ENCODE measurements at regions not wholly inside any gene's neighbourhood (a gene's known extent, or its start where the extent isn't known, plus 50 kb on each side); places are given as distances from the start of the nearest gene placed in this dataset.

DNA sequence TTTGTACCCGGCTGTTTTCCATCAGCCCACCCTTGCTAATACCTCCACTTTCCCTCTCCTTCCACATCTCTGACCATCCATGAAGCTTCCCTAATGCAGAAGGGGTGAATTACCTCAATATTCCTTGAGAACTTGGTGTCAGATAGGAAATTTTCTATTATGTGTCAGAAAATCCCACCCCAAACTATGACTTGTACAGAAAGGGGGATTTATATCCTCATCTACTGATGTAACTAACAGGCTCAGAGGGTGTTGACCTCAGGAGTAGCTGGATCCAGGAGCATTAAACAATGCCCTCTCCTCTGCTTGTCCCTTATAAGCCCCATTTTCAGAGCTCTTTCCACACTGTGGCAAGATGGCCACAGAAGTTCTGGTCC lies 242.8 kb upstream of the TLE3 start:
- DNase-seq: no peak

DNA sequence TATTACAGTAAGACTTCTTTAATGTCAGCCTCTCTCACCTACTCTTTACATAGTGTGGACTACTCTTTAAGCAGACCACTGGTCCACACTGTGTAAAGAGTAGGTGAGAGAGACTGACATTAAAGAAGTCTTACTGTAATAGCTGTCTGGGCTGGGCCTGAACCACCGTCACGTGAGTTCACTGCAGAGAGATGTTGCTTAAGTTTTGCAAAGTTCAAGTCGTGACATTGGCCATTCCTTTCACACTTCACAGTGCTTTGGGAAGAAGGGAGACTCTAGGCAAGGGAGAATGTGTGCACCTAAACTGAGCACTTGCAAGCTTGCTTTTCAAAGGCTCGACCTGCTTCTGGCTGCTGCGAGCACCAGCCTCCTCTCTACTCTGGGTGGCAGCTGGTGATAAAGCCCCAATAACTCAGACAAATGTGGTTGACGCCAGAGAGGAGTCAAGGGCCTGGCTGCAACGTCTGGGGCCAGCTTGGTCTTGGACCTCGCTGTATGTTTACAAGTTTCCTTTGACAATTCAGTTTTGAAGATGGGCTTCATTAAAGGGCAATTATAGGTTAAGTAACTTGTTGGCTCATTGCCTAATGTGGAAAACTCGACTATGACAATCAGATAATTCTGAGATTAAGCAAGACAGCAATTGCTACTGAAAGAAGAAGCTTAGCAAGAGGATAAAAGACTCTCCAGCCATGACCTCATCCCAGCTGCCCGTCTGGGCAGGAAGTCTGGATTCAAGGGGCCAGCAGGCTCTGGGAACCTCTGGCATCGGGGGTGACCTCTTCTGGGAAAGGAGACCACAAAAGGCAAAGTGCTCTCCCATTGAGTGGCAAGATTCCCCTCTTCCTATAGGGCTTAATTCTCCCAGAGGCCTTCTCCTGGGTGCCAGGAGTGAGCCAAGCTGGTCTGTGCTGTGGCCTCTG lies 242.1 kb upstream of the TLE3 start:
- no peak for DNase-seq

DNA sequence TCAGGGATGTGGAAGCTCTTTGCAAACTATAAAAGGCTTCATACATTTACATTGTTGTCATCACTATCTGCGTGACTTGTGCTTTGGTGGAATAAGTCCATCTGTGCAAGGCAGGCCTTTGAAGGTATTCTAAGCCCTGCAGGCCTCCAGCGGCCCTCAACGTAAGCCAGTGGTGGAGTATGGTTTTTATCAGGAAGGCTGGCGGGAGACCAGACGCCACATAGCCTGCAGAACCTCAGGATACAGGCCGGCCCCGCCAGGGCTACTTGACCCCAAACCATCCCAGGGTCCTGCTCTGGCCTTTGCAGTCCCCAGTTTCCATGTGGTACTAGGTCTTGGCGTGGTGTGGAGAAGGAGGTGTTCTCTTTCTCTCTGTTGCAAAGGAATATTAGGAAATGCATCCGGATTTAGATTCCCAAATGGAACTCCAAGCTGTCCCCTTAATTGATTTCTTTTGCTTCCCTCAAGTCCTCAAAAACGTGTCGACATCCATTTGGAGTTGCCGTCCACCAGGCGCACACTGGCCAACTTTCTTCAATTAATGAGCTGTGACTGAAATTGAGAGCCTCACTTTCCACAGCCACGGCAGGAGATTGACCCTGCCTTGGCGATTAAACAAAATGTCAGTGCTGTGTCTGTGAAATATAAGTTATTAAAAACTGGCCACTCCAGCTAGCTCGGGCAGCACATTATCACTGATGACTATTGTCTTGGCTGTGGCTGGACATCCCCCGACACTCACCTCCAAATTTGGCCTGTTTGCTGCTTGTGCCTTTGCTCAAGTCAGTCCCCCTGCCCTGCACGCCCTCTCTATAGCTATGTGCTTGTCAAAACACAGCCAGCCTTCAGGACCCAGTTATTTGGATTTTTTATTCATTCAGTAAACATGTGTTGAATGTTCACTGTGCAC lies 239.8 kb upstream of the TLE3 start:
- DNase-seq: no peak

DNA sequence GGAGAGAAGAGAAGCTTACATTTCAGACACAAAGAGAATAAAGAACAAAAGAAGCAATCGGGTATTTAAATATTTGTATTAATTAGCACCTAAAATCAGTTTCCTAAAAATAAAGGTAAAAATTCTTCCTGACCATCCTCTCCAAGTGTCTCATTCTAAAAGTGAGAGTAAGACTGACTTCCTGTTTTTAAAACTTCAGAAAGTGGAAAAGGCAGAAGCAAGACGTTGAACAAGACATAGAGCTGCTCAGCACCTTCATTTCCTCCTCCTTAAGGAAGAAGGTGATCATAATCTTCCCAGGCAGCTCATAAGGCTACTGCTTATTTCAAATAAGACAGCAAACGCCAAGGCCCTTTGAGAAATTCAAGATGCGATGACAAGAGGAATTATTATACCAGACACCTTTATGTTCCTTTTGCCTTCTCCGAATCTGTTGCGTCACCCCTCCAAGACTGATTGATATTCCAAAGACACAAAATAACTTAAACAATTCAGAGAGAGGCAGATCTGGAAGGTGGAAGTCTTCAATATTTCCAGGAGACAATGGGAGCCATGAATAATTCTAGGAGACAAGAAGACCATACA lies 238.8 kb upstream of the TLE3 start:
- no peak for DNase-seq

DNA sequence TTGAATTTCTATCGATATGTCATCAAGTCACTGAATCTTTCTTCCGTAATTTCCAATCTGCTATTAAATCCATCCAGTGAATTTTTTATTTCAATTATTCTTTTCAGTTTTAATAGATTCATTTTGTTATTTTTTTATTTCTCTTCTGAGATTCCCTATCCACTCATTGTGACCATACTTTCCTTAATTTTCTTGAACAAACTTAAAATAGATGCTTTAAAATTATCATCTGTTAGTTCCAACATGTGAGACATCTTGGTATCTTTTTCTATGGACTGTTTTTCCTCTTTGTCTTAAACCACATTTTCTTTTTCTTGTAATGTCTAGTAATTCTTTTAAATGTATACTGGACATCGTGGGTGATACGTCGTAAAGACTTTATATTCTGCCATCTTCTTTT lies 236.6 kb upstream of the TLE3 start:
- no peak for DNase-seq

DNA sequence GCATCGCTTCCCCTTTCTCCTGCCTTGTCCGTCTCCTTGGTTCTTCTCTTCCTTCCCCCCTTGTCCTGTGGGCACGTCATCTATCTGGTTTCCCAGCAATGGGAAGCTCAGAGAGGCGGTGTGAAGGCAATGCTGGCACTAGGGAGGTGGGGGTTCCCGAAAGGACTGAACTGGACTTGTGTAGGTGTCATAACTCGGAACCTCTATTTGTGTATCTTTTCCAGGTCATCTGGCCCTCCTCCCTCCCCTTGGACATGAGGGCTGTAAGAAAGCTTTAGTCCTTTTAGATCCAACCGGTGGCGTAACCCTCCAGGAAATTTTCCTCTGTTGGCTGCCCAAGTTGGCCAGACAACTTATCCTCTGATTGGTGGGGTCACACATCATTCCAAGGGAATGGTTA lies 231.5 kb upstream of the TLE3 start:
- DNase-seq: no peak

DNA sequence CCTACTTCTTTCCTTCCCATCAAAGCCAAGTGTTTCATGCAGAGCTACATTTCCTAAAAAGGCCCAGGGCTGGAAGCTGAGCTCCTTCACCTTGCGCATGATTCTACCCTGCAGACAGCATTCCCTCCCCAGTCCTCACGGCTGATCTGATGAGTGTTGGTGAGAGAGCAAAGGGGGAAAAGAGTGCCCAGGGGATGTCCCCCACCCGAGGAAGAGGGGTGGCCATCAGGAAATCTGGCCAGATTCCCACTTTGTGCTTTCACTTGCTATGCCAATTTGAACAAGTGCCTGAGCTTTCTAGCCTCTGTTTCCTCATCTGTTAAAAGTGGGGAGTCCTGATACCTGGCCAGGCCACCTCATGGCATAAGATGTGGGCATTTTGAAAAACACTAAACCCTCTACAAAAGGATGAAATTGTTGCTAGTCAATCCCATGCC lies 231.0 kb upstream of the TLE3 start:
- DNase-seq: no peak

DNA sequence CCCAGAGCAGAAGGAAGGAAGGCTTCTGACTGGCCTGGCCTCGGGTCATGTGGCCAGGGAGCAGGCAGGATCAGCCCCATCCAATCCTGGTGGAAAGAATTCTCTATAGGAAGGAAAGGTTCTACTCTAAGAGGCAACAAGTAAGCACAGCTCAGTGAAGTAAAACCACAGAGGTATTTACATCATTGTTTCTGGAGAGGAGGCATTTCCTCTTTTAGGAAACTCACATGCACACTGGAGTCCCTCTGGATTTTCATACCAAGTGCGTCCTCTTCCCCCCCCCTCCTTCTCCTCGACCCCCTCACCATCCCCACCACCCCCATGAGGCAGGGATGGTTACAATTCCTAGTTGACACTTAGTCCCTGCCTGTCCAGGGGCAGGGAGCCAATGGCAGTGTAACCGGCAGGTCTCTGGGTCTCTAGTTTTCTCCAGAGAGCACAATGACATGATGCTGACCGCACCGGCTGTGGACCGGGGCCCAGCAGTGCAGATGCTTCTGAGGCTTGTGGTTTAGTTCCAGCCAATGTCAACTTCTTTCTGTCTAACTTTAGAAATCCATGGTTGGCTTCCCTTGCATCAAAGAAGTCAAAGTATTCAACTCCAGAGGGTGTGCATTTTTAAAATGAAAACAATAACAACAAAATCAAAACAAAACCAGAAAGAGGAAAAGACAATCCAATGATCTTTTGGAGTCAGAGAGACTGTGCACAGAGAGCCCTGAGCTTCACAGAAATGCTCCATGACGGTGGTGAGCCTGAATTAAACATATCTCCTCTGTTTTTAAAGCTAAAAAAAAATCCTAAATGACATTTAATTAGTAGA lies 230.3 kb upstream of the TLE3 start:
- no peak for DNase-seq

DNA sequence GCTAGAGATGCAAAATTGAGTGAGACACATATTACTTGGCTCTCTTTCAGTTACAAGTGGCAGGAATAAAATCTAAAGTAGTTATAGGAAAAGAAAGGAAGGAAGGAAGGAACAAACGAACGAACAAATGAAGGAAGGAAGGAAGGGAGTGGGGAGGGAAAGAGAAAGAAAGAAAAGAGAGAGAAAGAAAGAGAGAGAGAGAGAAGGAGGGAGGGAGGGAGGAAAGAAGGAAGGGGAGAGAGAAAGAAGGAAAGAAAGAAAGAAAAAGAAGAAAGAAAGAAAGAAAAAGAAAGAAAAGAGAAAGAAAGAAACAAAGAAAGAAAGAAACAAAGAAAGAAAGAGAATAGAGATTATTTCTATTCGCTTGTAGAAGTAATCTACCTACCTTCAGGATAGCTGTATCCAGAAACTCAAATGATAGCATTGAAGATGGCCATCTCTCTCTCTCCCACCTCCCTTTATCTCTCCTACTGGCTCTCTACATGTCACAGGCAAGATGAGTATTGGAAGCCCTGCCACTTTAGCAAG lies 229.7 kb upstream of the TLE3 start:
- no peak for DNase-seq

DNA sequence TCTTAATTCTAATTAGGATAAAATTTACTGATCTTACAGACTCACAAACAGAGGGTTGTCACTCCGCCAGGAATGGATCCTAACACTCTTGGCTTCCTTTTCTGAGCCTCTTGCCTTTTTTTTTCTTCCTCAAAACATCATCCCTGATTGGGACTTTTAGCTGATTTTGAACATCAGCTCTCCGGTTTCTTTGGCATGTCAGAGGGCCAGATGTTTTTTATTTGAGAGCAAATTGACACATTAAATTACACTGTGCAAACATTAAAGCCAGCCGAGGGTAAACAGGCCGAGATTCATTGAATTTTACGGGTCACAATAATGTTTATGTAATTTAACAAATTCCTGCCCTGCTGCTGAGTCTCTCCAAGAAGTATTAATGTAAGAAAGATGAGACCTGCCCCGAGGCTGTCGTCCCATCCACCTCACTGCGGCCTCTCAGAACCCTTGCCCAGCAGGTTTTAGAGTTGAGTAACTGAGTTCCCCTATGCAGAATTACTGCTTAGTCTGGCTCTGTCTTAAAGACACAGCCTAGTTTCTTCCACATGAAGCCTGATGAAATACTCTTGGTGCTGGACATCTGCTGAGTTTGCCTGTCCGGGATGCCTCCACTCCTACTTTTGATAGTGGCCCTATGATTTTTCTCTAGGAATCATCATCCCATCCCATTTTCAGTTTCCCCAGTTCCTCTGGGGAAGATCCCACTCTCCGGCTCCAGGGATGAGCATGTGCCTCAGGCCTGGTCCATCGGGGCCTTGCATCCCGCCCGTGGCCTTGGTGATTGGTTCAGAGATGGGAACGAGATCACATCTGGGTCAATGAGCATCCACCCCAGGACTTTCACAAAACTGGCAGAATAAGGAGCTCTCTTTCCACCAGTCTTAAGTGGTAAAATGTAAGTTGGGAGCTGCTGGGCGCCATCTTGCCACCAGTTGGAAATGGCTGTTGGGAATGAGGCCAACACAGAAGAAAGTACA lies 226.6 kb upstream of the TLE3 start:
- no peak for DNase-seq

DNA sequence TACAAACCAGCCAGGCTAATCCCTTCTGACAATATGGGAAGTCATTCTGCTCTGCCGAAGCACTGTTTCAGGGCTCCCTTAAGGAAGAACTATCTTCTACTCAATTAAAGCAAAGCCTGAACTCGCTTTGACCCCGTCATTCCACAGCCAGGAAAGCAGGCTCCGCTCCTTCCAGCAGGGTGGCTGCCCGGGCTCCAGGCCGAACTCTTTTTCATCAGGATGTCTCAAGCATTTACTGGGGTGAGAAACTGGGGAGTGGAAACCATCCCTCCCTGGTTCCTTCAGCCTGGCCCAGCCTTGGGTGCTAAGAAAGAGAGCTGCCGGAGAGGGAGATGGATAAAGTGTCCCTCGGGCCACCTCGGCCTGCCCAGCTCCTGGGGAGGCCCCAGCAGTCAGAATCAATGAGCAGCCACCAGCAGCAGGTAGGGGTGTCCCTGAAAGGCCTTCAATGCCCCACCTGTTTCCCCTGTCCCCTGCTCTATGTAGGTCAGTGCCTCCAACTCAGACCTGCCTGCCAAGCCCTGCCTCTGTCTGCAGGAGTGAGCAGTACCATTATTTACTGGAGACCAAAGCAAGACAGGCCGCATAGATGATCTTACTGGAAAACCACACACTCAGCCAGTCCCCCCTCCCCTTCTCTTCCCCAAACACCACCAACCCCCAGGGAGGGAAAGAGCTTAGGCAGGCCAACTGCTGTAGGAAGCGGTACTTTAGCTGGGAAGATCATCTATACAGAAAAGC lies 225.6 kb upstream of the TLE3 start:
- no peak for DNase-seq

DNA sequence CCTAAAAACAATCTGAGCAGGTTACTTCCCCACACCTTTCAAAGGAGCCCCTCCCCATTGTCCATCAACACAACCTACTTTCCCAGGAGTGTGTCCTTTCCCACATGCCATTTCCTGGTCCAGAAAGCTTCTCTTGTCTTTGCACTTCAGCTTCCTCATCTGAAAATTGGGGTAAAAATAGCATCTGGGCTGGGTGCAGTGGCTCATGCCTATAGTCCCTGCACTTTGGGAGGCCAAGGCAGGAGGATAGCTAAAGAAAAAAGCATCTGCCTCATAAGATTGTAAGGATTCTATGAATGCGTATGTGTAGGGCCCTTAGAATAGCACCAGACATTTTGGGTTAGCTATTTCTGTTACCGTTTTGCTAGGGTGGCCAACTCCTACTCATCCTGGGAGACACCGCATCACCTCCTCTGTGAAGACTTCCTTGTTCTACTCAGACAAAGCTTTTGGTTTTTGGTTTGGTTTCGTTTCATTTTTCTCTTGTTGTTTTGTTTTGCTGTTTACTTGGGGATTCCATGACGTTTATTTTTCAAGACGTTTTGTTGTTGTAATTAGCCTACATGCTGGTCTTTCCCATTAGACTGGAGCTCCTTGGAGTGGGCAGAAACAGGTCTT lies 224.4 kb upstream of the TLE3 start:
- DNase-seq: no peak

DNA sequence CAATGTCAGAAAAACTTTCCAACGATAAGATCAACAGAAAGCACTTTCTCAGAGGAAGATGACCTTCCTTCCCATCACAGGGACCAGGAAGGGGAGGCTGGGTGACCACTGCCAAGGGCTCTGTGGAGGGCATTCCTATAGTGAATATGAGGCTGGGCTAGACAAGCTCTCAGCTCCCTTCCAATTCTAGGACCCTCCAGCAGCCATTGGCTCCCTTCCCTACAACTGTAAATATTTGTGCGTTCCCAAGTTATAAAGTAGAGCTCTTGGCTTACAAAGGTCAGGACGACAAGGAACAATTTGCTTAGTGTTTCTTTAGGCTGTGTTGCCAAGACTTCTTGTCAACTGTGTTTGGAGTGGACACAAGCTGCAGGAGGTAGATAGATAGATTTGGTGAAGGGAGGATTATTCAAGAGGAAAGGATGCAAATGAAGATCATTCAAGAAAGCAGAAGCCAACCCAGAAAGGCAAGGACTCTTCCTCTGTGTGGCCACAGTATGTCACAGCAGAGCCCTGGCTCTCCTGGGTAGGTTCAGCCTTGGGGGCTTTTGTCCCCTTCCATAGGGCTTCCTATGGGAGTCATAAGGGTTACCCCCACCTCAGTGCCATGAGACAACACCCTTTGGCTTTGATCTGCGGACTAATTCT lies 223.6 kb upstream of the TLE3 start:
- DNase-seq: no peak

DNA sequence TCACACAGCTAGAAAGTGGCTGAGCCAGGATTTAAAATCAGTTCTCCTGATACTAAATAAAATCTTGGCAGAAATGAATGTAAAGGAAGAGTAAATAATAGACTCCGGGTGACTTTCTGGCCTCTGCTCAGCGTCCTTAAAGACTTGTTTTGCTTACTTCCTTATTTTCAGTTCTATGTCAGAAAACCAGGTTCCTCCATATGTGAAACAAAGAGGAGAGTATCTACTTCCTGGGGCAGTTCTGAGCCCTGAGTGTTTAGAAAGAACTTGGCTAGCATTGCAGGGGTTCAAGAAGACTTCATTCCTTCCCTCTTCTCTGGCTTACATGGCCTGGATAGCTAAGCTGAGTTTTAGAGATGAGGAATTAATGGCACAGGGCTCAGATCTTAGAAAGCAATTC lies 222.8 kb upstream of the TLE3 start:
- no peak for DNase-seq

DNA sequence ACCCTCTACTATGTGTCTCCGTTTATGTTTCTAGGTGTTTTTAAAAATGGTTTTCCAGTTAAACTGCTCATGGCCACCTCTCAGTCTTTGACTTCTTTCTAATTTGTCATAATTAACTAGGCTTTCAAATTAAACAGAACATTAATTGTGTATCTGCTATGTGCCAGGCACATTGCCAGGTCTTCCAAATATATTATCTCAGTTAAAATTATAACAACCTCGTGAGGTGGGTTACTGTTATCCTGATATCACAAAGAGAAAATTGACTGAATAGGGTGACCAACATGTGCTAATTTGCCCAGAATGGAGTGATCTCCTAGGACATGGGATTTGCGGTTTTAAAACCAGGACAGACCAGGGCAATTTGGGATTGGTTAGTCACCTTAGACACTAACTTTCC lies 222.4 kb upstream of the TLE3 start:
- DNase-seq: no peak

DNA sequence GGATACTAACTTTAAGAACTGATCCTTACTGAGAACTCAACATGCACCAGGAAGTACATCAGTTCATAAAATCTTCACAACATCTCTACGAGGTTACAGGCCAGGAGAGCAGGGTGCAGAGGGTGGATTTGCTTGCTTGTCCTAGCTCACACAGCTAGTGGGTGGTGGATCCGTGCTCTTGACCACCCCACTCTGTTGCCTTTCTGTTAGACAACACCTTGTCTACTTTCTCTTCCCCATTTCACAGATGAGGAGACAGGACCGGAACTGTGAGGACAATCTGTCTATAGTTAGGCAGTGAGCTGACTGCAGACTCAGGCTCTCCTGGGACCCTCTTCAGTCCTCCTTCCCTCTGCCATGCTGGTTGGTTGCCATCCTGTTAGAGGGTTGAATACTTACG lies 221.7 kb upstream of the TLE3 start:
- no peak for DNase-seq

DNA sequence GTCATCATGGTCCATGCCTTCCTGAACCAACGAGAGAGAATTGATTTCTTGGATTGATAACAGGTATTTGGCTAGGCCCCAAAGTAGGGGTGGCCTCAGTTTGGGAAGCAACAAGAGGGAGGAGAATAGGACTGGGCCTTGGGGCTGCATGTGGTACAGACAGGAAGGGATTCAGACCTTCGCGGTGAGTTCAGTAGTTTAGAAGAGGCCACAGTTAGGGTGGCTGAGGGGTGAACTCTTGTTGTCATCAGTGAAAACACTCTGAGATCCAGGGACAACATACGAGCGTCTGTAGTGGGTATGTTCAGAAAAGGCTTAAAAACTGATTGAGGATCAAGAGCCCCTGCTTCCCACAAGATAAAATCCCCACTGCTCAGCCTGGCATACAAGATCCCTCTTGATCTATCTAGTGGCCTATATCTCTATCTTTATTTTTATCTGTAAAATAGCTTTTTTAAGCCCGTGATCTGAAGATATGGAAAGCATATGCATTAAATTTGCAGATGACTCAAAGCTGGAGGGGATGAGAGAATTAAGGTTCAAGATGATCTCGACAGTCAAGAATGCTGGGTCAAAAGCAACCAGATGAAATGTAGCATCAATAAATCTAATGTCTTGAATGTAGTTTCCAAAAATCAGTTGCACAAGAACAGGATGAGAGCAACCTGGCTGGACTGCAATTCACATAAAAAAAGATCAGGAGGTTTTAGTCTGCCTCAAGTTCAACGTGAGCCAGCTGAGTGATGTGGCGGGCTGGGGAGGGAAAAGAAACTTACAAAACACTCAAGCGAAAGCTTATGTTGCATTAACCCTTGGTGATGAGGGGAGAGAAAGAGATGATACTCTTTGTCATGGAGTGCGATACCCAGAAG lies 221.1 kb upstream of the TLE3 start:
- DNase-seq: no peak

DNA sequence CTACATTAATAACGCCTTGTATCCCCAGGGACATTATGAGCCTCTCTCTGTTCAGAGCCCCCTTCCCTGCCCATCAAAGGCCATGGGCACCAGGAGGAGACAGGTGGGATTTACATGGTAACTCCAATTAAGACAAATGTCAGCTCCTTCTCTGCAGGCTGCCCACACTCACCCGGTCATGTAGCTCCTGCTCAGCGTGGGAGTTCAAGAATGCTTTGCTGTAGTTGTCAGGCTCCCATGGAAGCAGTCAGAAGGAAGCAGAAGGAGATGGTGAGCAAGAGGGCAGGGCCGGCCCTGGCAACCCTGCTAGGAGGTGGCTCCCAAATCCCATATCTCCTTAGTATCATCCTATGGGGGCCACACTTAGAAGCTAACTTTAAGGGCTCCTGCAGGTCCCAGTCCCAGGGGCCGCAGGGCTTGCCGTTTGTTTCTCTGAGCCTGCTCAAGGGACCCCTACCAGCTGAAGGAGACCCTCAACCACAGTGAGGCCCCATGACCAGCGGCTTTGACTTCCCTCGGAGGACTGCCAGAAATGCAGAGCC lies 218.4 kb upstream of the TLE3 start:
- no peak for DNase-seq
